ENCODE measurements at regions not wholly inside any gene's neighbourhood (a gene's known extent, or its start where the extent isn't known, plus 50 kb on each side); places are given as distances from the start of the nearest gene placed in this dataset.

DNA sequence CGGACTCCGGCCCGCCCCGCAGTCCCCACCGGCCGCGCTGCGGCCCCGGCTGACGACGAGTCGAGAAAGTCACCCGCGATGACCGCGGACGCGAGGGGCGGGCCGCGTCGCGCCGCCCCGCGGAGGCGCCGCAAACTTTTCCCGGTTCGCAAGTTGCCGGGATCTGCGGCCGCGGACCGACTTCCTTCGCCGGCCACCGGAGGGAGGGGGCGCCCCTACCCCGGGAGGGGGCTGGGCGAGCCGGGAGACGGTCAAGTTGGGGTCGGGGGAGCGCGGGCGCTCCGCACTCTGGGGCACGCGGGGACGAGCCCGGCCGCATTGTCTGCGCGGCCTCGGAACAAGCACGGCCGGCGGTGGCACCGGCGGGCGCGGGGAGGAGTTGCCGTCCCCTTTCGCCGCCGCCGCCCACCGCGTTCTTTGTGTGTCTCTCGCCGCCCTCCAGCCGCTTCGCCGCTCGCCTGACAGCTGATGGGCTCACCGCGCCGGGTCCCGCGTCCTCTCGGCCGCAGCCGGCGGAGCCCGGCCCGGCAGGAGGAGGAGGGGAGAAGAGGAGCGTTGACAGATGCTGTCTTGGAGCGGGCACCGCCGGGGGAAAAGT, 131.6 kb downstream of the OGFRL1 start:
- peak overlapping the region; percentile 54 for H3K27ac ChIP-seq
- DNase-seq: peak; percentile 44
- H3K9me3 ChIP-seq (ENCODE audit: severe bottlenecking): no peaks in the 10 kb centered on the region
- TF ChIP-seq, protein P1, sequence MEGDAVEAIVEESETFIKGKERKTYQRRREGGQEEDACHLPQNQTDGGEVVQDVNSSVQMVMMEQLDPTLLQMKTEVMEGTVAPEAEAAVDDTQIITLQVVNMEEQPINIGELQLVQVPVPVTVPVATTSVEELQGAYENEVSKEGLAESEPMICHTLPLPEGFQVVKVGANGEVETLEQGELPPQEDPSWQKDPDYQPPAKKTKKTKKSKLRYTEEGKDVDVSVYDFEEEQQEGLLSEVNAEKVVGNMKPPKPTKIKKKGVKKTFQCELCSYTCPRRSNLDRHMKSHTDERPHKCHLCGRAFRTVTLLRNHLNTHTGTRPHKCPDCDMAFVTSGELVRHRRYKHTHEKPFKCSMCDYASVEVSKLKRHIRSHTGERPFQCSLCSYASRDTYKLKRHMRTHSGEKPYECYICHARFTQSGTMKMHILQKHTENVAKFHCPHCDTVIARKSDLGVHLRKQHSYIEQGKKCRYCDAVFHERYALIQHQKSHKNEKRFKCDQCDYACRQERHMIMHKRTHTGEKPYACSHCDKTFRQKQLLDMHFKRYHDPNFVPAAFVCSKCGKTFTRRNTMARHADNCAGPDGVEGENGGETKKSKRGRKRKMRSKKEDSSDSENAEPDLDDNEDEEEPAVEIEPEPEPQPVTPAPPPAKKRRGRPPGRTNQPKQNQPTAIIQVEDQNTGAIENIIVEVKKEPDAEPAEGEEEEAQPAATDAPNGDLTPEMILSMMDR (IDR thresholded peaks at IDR 0.05; ENCODE audit: low read depth, low read length): no peak
- peak overlapping the region; percentile 92 for H3K4me3 ChIP-seq (ENCODE audit: low read depth, low read length)
- no peaks in the 10 kb centered on the region for H3K36me3 ChIP-seq
- H3K27me3 ChIP-seq (ENCODE audit: insufficient read depth, low read depth, severe bottlenecking): no peaks in the 10 kb centered on the region

DNA sequence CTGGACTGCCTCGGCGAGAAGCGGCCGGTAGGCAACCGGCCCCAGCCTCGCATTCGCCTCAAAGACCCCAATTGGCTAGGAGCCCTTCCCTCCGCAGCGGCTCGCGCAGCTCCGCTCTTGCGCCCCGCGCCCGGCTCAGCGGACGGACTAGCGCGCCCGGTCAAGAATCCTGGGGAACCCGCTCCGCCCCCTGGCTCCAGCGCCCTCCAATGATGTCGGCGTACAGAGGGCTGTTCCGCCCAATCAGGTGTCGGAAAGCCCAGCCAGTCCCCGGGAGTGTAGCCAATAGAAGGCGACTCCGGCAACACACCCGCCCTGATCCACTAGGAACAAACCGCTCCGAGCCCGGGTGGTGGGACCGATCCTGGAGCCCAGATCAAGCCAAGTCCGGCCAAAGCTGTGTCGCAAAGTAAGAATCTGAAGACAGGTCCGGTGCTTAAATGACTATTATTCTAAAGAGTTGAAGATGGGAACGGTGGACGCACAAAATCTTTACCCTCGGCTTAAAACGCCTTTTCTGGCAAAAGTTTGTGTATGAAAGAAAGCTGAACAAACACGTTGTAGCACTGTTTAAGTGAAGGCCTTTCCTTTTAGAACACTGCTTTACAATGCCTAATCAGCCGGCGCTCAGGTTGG, 132.2 kb downstream of the OGFRL1 start:
- Histone ChIP-seq H3K4me3 (ENCODE audit: low read depth, low read length) (peak overlapping the region; percentile 92), H3K27ac (peak overlapping the region; percentile 54), H3K27me3 (ENCODE audit: insufficient read depth, low read depth, severe bottlenecking) (no peaks in the 10 kb centered on the region), H3K36me3 (no peaks in the 10 kb centered on the region), H3K9me3 (ENCODE audit: severe bottlenecking) (no peaks in the 10 kb centered on the region)
- TF ChIP-seq, protein P1 (IDR thresholded peaks at IDR 0.05; ENCODE audit: low read depth, low read length): no peak
- peak; percentile 95 for DNase-seq

DNA sequence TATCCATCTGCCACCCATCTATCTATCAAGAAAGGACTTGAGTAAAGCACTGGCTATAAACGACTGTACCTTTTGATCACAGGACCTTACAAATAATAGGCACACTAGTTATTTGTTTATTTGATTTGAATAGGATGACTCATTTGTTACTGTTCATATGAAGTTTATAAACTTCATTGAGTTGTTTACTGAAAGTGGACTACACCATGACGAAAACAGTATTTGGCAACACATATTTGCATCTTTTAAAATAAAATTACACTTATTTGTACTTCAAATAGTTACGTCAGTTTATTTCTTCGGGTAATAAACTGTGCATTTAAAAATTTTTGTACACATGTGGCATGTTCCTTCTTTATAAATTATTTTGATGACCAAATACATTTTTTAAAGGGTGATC, 133.0 kb downstream of the OGFRL1 start:
- DNase-seq: no peak
- Histone ChIP-seq H3K27ac (no peak overlapping the region), H3K9me3 (ENCODE audit: severe bottlenecking) (no peaks in the 10 kb centered on the region), H3K27me3 (ENCODE audit: insufficient read depth, low read depth, severe bottlenecking) (no peaks in the 10 kb centered on the region), H3K4me3 (ENCODE audit: low read depth, low read length) (no peak overlapping the region), H3K36me3 (no peaks in the 10 kb centered on the region)
- TF ChIP-seq, protein P1 (IDR thresholded peaks at IDR 0.05; ENCODE audit: low read depth, low read length): no peak

DNA sequence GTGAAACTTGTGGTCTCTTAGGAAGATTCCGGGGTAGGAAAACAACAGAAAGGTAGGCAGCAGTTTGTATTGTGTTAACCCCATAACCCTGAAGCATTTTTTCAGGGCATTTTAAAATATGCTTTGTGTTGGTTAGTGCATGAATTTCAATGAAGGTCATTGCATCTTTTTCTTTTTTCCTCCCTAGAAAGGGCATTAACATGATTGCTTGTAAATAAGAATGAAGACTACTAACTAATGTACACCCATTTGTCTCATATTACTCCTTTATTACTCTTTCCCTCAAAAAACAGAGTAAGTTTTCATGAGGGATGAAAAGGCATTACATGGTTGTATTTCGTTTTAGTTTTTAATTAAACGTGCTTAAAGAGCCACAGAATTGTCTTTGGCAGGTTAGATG, 141.4 kb downstream of the OGFRL1 start:
- Histone ChIP-seq H3K4me3 (ENCODE audit: low read depth, low read length) (no peak overlapping the region), H3K9me3 (ENCODE audit: severe bottlenecking) (no peaks in the 10 kb centered on the region), H3K27me3 (ENCODE audit: insufficient read depth, low read depth, severe bottlenecking) (no peaks in the 10 kb centered on the region), H3K27ac (no peak overlapping the region), H3K36me3 (no peaks in the 10 kb centered on the region)
- DNase-seq: no peak
- TF ChIP-seq, protein P1 (IDR thresholded peaks at IDR 0.05; ENCODE audit: low read depth, low read length): no peak

DNA sequence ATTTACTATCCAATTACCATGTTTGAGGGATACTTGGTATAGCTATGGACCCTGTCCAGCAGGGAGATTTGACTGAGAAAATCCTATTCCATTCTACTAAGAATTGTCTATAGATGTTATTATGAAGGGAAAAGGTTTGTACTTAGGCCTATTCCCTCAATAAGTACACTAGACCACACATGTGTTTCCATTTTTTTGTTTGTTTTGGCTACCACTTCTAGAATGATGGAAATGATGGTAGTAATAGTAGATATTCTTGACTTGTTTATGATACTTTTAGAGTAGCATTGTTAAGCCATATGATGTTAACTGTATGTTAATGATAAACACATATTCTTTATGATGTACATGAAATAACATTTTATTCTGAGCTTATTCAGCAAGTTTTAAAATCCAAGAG, 144.8 kb downstream of the OGFRL1 start:
- Histone ChIP-seq H3K4me3 (ENCODE audit: low read depth, low read length) (no peak overlapping the region), H3K36me3 (no peaks in the 10 kb centered on the region), H3K27ac (no peak overlapping the region), H3K9me3 (ENCODE audit: severe bottlenecking) (no peaks in the 10 kb centered on the region), H3K27me3 (ENCODE audit: insufficient read depth, low read depth, severe bottlenecking) (no peaks in the 10 kb centered on the region)
- DNase-seq: no peak
- TF ChIP-seq, protein P1 (IDR thresholded peaks at IDR 0.05; ENCODE audit: low read depth, low read length): no peak

DNA sequence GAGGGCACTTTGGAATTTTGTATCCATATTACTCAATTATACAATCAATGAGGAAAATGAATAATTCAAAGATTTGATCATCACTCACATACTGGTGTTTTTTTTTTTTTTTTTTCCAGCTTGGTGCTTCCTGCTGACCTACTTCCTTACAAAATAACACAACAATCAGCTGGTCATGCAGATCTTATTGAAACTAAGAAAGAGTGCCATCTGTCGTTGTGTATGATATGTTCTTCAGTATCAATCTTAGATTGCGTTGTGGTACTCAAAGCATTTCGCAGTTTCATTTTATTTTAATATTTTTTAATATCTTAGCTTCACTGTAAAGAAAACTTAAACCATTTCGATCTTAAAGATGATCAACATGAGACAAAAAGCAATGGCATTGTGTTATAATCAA, 155.6 kb downstream of the OGFRL1 start:
- Histone ChIP-seq H3K27me3 (ENCODE audit: insufficient read depth, low read depth, severe bottlenecking) (no peaks in the 10 kb centered on the region), H3K9me3 (ENCODE audit: severe bottlenecking) (peaks cover 5% of the 10 kb centered on the region), H3K4me3 (ENCODE audit: low read depth, low read length) (no peak overlapping the region), H3K27ac (no peak overlapping the region), H3K36me3 (no peaks in the 10 kb centered on the region)
- no peak for DNase-seq
- TF ChIP-seq, protein P1 (IDR thresholded peaks at IDR 0.05; ENCODE audit: low read depth, low read length): no peak

All from WERI-Rb-1 (cell line).